CD4-positive, alpha-beta T cell treated with Interleukin-12 subunit alpha and Interleukin-12 subunit beta, for 1 hour (primary cell): ENCODE measurements at regions not wholly inside any gene's neighbourhood (a gene's known extent, or its start where the extent isn't known, plus 50 kb on each side); places are given as distances from the start of the nearest gene placed in this dataset.
"Not testable (repeated sequence)": the region's sequence is repeated elsewhere in the genome, so short reads cannot be mapped to it uniquely, and the experiment has no call there.

Source experiments
- DNase-seq: peaks from one replicate; pipeline ENCODE4 v3.0.0-alpha.2; 2020

- no peak for DNase-seq
These were observed 204.2 kb downstream of the AASDHPPT start for GRCh38 chr11:106281455-106282173.

GRCh38 chr11:106286881-106287504 is 209.5 kb downstream of the AASDHPPT start:
- DNase-seq = no peak

GRCh38 chr11:106288057-106288456 is 210.6 kb downstream of the AASDHPPT start:
- no peak for DNase-seq

- no peak for DNase-seq
These were observed 211.4 kb downstream of the AASDHPPT start for GRCh38 chr11:106288822-106289387.

GRCh38 chr11:106292526-106292925 is 215.1 kb downstream of the AASDHPPT start:
- DNase-seq = no peak

GRCh38 chr11:106295974-106296373 is 218.5 kb downstream of the AASDHPPT start:
- DNase-seq = no peak

GRCh38 chr11:106302416-106302815 is 225.0 kb downstream of the AASDHPPT start:
- DNase-seq = no peak

- DNase-seq = no peak
These were observed 226.8 kb downstream of the AASDHPPT start for GRCh38 chr11:106304274-106304673.

- no peak for DNase-seq
These were observed 228.0 kb downstream of the AASDHPPT start for GRCh38 chr11:106305458-106305857.

GRCh38 chr11:106306942-106307341 is 229.5 kb downstream of the AASDHPPT start:
- DNase-seq = no peak

GRCh38 chr11:106309070-106309684 is 231.7 kb downstream of the AASDHPPT start:
- DNase-seq = no peak

GRCh38 chr11:106311531-106312230 is 234.2 kb downstream of the AASDHPPT start:
- no peak for DNase-seq

GRCh38 chr11:106317208-106317773 is 239.8 kb downstream of the AASDHPPT start:
- DNase-seq = not testable (repeated sequence)

GRCh38 chr11:106321601-106322000 is 244.1 kb downstream of the AASDHPPT start:
- no peak for DNase-seq

GRCh38 chr11:106322106-106322505 is 244.6 kb downstream of the AASDHPPT start:
- no peak for DNase-seq

GRCh38 chr11:106326087-106326486 is 248.6 kb downstream of the AASDHPPT start:
- no peak for DNase-seq

- no peak for DNase-seq
These were observed 249.7 kb downstream of the AASDHPPT start for GRCh38 chr11:106327134-106327533.

GRCh38 chr11:106327637-106328036 is 250.2 kb downstream of the AASDHPPT start:
- DNase-seq = no peak

- no peak for DNase-seq
These were observed 252.0 kb downstream of the AASDHPPT start for GRCh38 chr11:106329273-106330018.

- no peak for DNase-seq
These were observed 253.7 kb downstream of the AASDHPPT start for GRCh38 chr11:106331176-106331575.

- no peak for DNase-seq
These were observed 256.2 kb downstream of the AASDHPPT start for GRCh38 chr11:106333678-106334077.

- no peak for DNase-seq
These were observed 266.9 kb downstream of the AASDHPPT start for GRCh38 chr11:106344394-106344793.
